Right atrium auricular region (tissue), 2 donors: ENCODE measurements at regions not wholly inside any gene's neighbourhood (a gene's known extent, or its start where the extent isn't known, plus 50 kb on each side); places are given as distances from the start of the nearest gene placed in this dataset.
"Not testable (repeated sequence)": the region's sequence is repeated elsewhere in the genome, so short reads cannot be mapped to it uniquely, and the experiment has no call there.

Experiments
- DNase-seq: peaks from one replicate; pipeline ENCODE4 v3.0.0-alpha.2; 2019; ENCODE audit warnings: low spot score
- H3K27ac ChIP-seq, 2 donors: fragments of 200-600 bp; sonication (generic); 1 replicate in 1 of 2; 2 replicates in 1 of 2; pipeline ENCODE4 v1.5.1; 2016 to 2019
- H3K27me3 ChIP-seq, 2 donors: fragments of 200-600 bp; sonication (generic); one replicate each; pipeline versions ENCODE4 v1.5.1 to v1.6.0; 2017 to 2019
- H3K36me3 ChIP-seq: fragments of 200-600 bp; sonication (generic); one replicate; pipeline ENCODE4 v1.5.1; 2016
- H3K4me1 ChIP-seq, 2 donors: fragments of 200-600 bp; sonication (generic); one replicate each; pipeline versions ENCODE4 v1.5.1 to v1.6.0; 2017 to 2019
- H3K4me3 ChIP-seq, 2 donors: fragments of 200-600 bp; sonication (generic); 1 replicate in 1 of 2; 2 replicates in 1 of 2; pipeline ENCODE4 v1.5.1; 2017 to 2019; ENCODE audit warnings: mild to moderate bottlenecking in 1 of 2, moderate library complexity in 1 of 2
- H3K9me3 ChIP-seq, 2 donors: fragments of 200-600 bp; sonication (generic); one replicate each; pipeline ENCODE4 v1.5.1; 2019
- TF ChIP-seq, protein P1 (sequence below), 2 donors: fragments of 200-600 bp; sonication (generic); IDR thresholded peaks; one replicate each; pipeline ENCODE4 v1.5.1; 2019; ENCODE audit warnings: antibody characterized with exemption in 2 of 2

DNA sequence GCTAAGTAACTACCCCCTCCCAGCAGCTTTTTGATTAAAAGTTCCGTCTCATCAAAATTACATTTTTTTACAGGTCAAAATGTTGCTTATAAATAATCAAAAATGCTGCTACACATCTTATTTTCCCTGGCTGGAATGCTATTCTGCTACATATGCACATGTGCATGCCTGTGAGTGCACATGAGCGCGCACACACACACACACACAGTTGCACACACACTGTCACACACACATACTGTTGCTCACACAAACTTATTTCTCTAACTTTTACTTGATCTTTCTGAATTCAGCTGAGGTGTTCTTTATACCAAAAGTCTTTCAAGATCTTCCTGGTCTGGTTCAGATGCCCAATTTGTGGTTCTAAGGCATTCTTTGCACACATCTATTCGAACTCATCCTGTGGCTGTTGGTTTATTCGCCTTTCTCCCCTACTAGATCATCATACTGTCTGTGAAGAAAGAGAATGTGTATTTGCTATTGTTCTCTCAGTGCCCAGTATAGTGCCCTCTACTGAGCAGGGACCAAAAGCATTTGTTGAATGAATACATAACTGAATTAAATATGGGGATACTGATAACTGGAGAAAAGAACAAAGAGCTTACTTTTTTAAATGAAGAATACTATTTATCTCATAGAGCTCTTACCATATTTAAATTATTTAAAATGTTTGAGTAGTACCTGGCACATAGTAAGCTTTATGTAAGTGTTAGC is 68.1 kb upstream of the CCDC179 start:
- Histone ChIP-seq H3K4me1 (no peaks in the 10 kb centered on the region), H3K9me3 (no peaks in the 10 kb centered on the region), H3K27ac (no peak overlapping the region), H3K4me3 (no peak overlapping the region), H3K27me3 (no peaks in the 10 kb centered on the region), H3K36me3 (no peaks in the 10 kb centered on the region)
- TF ChIP-seq, protein P1, sequence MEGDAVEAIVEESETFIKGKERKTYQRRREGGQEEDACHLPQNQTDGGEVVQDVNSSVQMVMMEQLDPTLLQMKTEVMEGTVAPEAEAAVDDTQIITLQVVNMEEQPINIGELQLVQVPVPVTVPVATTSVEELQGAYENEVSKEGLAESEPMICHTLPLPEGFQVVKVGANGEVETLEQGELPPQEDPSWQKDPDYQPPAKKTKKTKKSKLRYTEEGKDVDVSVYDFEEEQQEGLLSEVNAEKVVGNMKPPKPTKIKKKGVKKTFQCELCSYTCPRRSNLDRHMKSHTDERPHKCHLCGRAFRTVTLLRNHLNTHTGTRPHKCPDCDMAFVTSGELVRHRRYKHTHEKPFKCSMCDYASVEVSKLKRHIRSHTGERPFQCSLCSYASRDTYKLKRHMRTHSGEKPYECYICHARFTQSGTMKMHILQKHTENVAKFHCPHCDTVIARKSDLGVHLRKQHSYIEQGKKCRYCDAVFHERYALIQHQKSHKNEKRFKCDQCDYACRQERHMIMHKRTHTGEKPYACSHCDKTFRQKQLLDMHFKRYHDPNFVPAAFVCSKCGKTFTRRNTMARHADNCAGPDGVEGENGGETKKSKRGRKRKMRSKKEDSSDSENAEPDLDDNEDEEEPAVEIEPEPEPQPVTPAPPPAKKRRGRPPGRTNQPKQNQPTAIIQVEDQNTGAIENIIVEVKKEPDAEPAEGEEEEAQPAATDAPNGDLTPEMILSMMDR (IDR thresholded peaks at IDR 0.05) = no peak
- no peak for DNase-seq

GRCh38 chr11:22930816-22931594 is 70.7 kb upstream of the CCDC179 start:
- H3K4me1 ChIP-seq = no peaks in the 10 kb centered on the region

GRCh38 chr11:22938691-22939090 is 78.4 kb upstream of the CCDC179 start:
- DNase-seq = no peak
- TF ChIP-seq, protein P1 (IDR thresholded peaks at IDR 0.05) = no peak
- no peaks in the 10 kb centered on the region for H3K4me1 ChIP-seq
- H3K4me3 ChIP-seq = no peak overlapping the region
- H3K36me3 ChIP-seq = no peaks in the 10 kb centered on the region
- no peaks in the 10 kb centered on the region for H3K27me3 ChIP-seq
- no peaks in the 10 kb centered on the region for H3K9me3 ChIP-seq
- H3K27ac ChIP-seq = no peak overlapping the region

More at GRCh38 chr11:22930816-22931594, 70.7 kb upstream of the CCDC179 start:
- H3K27ac ChIP-seq = no peak overlapping the region
- no peak overlapping the region for H3K4me3 ChIP-seq
- DNase-seq = no peak
- TF ChIP-seq, protein P1 (IDR thresholded peaks at IDR 0.05) = no peak
- H3K36me3 ChIP-seq = no peaks in the 10 kb centered on the region
- H3K9me3 ChIP-seq = no peaks in the 10 kb centered on the region
- no peaks in the 10 kb centered on the region for H3K27me3 ChIP-seq

GRCh38 chr11:22941544-22941943 is 81.3 kb upstream of the CCDC179 start:
- not testable (repeated sequence) for H3K4me1 ChIP-seq, H3K27ac ChIP-seq, DNase-seq, H3K9me3 ChIP-seq, H3K4me3 ChIP-seq, H3K36me3 ChIP-seq, H3K27me3 ChIP-seq

GRCh38 chr11:22957786-22958185 is 97.5 kb upstream of the CCDC179 start:
- Histone ChIP-seq H3K27ac (no peak overlapping the region), H3K36me3 (no peaks in the 10 kb centered on the region), H3K27me3 (no peaks in the 10 kb centered on the region), H3K4me3 (no peak overlapping the region), H3K4me1 (no peaks in the 10 kb centered on the region), H3K9me3 (no peaks in the 10 kb centered on the region)
- no peak for DNase-seq
- TF ChIP-seq, protein P1 (IDR thresholded peaks at IDR 0.05) = no peak

DNA sequence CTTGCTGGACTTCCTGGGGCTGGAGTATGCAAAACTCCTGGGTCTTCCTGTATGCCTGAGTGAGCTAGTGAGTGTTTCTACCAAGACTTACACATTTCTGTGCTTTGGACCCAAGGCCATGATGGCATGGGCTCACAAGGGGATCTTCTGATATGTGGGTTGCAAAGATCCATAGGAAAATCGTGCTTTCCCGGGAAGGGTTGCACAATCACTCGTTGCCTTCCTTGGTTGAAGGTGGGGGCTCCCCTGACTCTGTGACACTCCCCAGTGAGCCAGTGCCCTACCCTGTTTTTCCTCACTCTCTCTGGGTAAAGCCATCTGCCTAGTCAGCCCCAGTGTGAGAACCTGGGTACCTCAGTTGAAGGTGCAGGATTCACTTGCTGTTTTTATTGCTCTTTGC is 114.0 kb upstream of the CCDC179 start:
- H3K9me3 ChIP-seq = no peaks in the 10 kb centered on the region
- no peak overlapping the region for H3K27ac ChIP-seq
- H3K36me3 ChIP-seq = no peaks in the 10 kb centered on the region
- no peaks in the 10 kb centered on the region for H3K4me1 ChIP-seq
- no peak for DNase-seq
- TF ChIP-seq, protein P1 (IDR thresholded peaks at IDR 0.05) = no peak
- H3K27me3 ChIP-seq = no peaks in the 10 kb centered on the region
- no peak overlapping the region for H3K4me3 ChIP-seq
